T-helper 2 cell (primary cell): ENCODE measurements at regions not wholly inside any gene's neighbourhood (a gene's known extent, or its start where the extent isn't known, plus 50 kb on each side); places are given as distances from the start of the nearest gene placed in this dataset.
"Not testable (repeated sequence)": the region's sequence is repeated elsewhere in the genome, so short reads cannot be mapped to it uniquely, and the experiment has no call there.

Source experiments
- DNase-seq, 5 experiments: peaks; one replicate each; pipeline versions ENCODE4 v3.0.0 to v3.0.0-alpha.2; 2012 to 2022

GRCh38 chr3:5035113-5035512, 55.9 kb downstream of the BHLHE40 start:
- no peak for DNase-seq

DNA sequence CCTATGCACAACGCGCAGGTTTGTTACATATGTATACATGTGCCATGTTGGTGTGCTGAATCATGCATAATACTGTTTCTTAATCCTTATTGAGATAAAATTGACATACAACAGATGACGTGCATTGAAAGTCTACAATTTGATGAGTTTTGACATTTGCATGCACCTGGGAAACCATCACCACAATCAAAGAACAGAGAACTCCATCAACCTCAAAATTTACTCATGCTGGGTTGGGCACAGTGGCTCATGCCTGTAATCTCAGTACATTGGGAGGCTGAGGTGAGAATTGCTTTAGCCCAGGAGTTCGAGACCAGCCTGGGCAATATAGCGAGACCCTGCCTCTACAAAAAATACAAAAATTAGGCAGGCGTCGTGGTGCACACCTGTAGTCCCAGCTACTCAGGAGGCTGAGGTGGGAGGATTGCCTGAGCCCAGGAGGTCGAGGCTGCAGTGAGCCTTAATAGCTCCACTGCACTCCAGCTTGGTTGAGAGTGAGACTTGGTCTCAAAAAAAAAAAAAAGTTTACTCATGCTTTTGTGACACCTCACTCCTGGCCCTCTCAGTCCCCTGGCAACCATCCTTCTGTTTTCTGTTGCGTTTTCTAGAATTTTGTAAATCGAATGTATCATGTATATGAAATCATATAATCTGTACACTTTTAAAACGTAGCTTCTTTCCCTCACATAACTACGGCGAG, 56.6 kb downstream of the BHLHE40 start:
- DNase-seq: no peak

GRCh38 chr3:5036392-5036766, 57.1 kb downstream of the BHLHE40 start:
- no peak for DNase-seq

DNA sequence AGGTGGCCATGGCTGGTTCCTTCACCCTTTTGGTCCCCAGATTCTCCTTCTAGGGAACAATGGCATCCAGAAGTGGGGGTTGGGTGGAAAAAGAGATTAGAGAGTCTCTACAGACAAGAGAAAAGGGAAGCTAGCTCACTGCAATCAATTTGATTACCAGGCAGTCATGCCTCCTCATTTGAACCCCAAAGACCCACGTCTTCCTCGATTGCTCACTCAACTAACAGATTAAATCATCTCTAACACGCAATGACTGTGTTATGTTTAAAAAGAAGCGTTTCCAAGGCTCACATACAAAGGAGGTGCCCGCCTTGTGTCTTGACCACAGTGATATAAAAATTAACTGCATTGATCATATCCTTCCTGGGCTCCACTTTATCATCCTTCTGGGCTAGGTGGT, 57.6 kb downstream of the BHLHE40 start:
- no peak for DNase-seq

- DNase-seq: no peak
Observed at GRCh38 chr3:5039585-5039984, 60.3 kb downstream of the BHLHE40 start.

GRCh38 chr3:5041315-5041714, 62.1 kb downstream of the BHLHE40 start:
- DNase-seq: no peak

GRCh38 chr3:5045961-5046360, 66.7 kb downstream of the BHLHE40 start:
- no peak for DNase-seq

DNA sequence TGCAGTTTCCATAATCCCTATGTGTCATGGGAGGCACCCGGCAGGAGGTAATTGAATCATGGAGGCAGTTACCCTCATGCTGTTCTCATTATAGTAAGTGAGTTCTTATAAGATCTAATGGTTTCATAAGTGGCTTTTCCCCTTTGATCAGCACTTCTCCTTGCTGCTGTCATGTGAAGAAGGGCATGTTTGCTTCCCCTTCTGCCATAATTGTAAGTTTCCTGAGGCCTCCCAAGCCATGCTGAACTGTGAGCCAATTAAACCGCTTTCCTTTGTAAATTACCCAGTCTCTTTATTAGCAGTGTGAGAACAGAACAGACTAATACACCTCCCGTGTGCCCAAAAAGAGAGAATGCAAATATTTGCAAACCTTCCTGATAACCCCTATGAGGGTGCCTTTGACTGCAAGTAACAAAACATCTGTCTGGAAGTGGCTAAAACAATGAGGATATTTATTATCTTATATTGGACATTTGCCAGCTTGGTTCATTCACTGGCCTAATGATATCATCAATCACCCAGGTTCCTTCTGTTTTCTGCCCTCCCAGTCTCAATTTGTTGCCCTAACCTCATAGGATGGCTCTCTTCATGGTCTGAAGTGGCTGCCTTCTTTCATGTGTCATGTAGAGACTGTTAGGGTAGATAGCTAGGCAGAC, 68.7 kb downstream of the BHLHE40 start:
- no peak for DNase-seq

GRCh38 chr3:5051772-5052171, 70.3 kb upstream of the ARL8B start:
- peak in 1 of 5 experiments; percentile 48 for DNase-seq

- no peak for DNase-seq
Observed at GRCh38 chr3:5052247-5052646, 69.8 kb upstream of the ARL8B start.

DNA sequence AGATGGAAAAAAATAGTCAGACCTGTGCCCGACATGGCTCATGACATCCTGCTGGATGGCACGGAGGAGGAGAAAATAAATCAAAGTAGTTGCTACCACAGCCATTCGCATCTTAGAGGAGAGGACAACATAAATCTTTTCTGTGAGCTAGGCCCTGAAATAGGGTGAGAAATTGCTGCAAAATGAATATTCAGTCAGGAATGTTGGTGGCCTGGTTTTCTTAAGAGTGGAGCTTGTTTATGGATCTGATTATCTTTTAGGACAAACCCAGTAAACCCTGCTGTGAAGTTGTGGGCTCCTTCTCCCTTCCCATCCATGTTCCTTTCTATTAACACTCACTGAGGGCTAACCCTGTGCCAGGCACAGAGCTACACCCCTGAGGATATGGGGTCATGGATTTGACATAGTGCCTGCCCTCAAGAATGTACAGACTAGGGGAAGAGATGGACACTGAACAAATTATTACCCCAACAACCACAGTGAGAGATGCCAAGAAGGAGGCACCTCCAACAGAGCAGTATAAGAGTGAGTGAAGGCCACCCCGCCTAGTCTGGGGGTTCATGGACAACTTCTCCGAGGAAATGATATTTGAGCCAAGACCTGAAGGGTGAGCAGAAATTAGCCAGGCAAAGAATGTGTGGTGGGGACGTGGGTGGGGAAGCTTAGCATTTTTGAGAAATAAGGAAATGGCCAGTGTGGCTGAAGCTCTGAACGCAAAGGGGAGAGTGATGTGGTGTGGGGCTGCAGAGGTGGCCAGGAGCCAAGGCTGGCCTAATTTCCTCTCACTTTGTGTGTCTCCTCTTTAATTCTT, 68.9 kb upstream of the ARL8B start:
- DNase-seq: no peak

GRCh38 chr3:5054098-5054497, 68.0 kb upstream of the ARL8B start:
- no peak for DNase-seq

- not testable (repeated sequence) for DNase-seq
Observed at GRCh38 chr3:5054579-5054978, 67.5 kb upstream of the ARL8B start.

DNA sequence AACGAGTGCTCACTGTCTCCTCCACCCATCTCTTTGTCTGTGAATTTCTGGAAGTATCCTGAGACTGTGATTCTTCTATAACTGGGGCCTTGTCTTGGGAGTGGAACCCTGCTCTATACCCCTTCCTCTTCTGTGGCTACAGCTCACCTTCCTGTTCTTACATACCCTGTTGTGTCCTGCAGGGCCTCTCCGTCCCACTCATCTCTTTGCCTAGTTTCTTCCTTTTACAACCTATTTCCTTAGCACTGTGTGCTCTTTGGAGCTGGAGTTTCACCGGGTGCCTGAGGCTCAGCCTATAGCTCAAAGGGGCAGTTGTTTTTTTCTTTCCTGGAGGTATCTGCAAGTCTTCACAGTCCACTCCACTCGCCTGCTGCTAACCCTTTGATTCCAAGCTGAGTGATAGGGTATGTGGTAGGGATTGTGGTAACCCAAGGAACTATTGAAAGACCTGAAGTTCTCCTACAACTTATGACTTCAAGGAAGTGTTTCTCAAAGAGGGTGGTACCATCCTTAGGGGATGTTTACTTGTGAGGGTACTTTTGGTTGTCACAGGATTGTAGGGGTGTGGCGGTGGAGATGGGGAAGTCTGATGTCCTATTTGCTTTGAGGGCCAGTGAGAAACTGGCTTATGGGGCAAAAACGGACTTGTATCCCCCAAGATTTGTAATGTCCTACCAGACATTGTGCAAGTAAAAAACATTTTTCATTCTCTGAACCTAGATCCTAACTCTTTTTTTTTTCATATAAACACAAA, 66.6 kb upstream of the ARL8B start:
- DNase-seq: no peak

GRCh38 chr3:5056111-5056391, 66.0 kb upstream of the ARL8B start:
- DNase-seq: no peak

GRCh38 chr3:5057272-5057671, 64.8 kb upstream of the ARL8B start:
- no peak for DNase-seq

- peak in 4 of 5 experiments; percentile 49 to 85 (median 52) for DNase-seq
Observed at GRCh38 chr3:5057857-5058324, 64.2 kb upstream of the ARL8B start.

- no peak for DNase-seq
Observed at GRCh38 chr3:5058471-5058951, 63.6 kb upstream of the ARL8B start.

DNA sequence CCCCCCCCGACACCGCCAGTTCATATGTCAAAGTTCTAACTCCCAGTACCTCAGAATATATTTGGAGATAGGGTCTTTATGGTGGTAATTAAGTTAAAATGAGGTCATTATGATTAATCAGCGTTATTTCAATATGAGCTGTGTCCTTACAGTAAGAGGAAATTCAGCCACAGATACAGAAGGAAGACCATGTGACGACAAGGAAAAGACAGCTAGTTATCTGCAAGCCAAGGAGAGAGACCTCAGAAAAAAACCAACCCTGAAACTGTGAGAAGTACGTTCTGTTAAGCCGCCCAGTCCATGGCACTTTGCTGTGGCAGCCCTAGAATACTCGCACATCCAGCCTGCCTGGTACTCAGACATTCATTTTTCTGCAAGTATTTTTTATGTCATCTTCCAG, 62.3 kb upstream of the ARL8B start:
- DNase-seq: no peak

DNA sequence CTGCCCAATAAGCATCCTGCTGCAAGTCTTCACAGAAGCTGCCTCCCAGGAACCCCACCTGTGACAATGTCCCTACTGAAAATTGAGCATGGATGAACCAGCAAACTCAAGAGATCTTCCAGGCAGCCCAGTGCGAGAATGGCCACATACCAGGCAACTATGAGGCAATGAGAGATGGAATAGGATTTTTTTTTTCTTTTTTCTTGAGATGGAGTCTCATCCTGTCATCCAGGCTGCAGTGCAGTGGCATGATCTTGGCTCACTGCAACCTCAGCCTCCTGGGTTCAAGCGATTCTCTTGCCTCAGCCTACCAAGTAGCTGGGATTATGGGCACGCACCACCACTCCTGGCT, 60.9 kb upstream of the ARL8B start:
- no peak for DNase-seq

DNA sequence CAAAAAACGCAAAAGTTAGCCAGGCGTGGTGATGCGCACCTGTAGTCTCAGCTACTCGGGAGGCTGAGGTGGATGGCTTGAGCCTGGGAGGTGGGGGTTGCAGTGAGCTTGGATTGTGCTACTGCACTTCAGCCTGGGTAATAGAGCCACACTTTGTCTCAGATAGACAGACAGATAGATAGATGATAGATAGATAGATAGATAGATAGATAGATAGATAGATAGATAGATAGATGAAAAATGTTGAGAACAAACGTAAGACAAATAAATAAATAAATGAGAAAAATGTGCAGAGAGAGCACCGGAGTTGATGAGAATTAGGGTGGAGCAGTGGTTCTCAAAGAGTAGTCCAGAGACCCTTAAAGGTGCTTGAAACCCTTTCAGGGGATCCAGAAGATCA, 58.4 kb upstream of the ARL8B start:
- DNase-seq: no peak

DNA sequence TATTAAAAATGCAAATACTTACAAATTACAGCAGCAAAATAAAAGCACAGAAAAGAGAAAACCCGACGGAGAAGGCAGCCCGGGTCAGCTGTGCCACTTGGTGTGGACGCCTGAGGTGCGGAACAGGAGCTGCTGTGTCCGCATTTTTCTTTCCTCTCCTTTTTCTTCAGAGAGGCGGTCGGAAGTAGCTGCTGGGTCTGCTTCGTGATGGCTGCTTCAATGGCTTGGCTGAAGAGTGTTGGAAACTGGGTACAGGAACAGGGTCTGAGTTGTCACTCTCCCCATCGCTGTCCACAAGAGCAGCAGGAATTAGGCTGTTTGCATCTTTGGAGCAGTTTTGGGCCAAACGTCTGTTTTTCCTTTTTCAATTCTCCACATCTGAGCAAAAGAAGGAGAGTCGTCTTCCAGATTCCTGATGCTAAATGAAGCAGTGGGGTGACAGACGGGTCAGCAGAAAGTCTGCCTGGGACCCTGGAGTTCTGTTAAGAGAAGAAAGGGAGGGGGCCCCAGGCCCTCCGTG, 53.5 kb upstream of the ARL8B start:
- DNase-seq: no peak

DNA sequence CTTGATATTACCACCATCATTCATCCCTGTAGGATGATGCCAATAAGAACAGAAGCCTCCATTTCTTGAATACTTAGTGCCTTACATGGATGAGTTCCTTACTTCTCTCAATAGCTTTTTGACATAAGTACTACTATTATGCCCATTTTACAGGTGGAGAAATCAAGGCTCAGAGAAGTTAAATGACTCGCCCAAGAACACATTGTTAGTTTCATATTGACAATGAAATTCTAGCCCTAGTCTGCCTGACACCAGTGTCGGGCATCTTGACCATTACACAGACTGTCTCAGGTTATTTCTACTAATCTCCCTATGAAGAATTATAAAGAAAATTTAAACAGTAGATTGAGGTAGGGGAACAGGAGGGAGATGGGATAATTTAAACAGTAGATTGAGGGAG, 52.5 kb upstream of the ARL8B start:
- DNase-seq: no peak
